Peyer's patch (tissue), 4 donors: ENCODE measurements at regions not wholly inside any gene's neighbourhood (a gene's known extent, or its start where the extent isn't known, plus 50 kb on each side); places are given as distances from the start of the nearest gene placed in this dataset.
A peak's percentile ranks its signal among the peaks of the same experiment; 100 is the strongest.

ENCODE experiments used
- DNase-seq, 3 donors: peaks; one replicate each; pipeline ENCODE4 v3.0.0-alpha.2; 2017 to 2019
- H3K27ac ChIP-seq, 4 donors: fragments of 200-600 bp; sonication (generic); one replicate each; pipeline ENCODE4 v1.5.1; 2016 to 2019
- H3K27me3 ChIP-seq, 2 donors: fragments of 200-600 bp; sonication (generic); one replicate each; pipeline ENCODE4 v1.5.1; 2019
- H3K36me3 ChIP-seq, 3 donors: fragments of 200-600 bp; sonication (generic); one replicate each; pipeline ENCODE4 v1.5.1; 2016 to 2019
- H3K4me1 ChIP-seq, 4 donors: fragments of 200-600 bp; sonication (generic); one replicate each; pipeline ENCODE4 v1.5.1; 2016 to 2019
- H3K4me3 ChIP-seq, 4 donors: fragments of 200-600 bp; sonication (generic); 1 replicate in 3 of 4; 2 replicates in 1 of 4; pipeline ENCODE4 v1.5.1; 2016 to 2019; ENCODE audit warnings: mild to moderate bottlenecking in 1 of 4
- H3K9me3 ChIP-seq, 4 donors: fragments of 200-600 bp; sonication (generic); one replicate each; pipeline ENCODE4 v1.5.1; 2016 to 2019; ENCODE audit warnings: mild to moderate bottlenecking in 1 of 4
- CTCF ChIP-seq, 6 experiments: fragments of 450-650 bp in 4 of 6; fragments of 200-600 bp in 2 of 6; sonication (generic) in 1 of 6; IDR thresholded peaks; one replicate each; pipeline ENCODE4 v1.5.1; 2017 to 2019; ENCODE audit warnings: antibody characterized with exemption in 6 of 6, mild to moderate bottlenecking in 3 of 6, moderate library complexity in 1 of 6
- POLR2A ChIP-seq, 2 donors: fragments of 450-650 bp; IDR thresholded peaks; one replicate each; pipeline ENCODE4 v1.5.1; 2017; ENCODE audit warnings: antibody characterized with exemption in 2 of 2, mild to moderate bottlenecking in 2 of 2, moderate library complexity in 2 of 2

DNA sequence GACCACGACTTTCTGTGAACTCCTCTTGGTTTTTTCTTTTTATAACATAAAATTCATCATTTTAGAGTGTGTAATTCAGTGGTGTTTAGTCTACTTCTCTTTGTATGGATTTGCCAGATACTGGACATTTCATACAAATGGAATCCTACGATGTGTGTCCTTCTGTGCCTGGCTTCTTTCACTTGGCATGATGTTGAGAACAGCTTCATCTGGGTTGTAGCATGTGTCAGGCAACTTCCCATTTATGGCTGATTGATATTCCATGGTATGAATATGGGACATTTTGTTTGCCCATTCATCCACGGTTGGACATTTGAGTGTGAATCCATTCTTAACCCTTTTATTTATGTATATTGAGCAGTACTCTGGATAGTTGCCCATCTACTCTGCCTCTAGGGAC is 82.7 kb upstream of the KLF13 start:
- TF ChIP-seq POLR2A (IDR thresholded peaks at IDR 0.05) (no peak), CTCF (IDR thresholded peaks at IDR 0.05) (no peak)
- H3K27ac ChIP-seq, result no peak overlapping the region
- no peak overlapping the region for H3K4me3 ChIP-seq
- no peaks in the 10 kb centered on the region for H3K27me3 ChIP-seq
- no peaks in the 10 kb centered on the region for H3K4me1 ChIP-seq
- no peaks in the 10 kb centered on the region for H3K9me3 ChIP-seq
- H3K36me3 ChIP-seq, result no peaks in the 10 kb centered on the region
- DNase-seq, result no peak

DNA sequence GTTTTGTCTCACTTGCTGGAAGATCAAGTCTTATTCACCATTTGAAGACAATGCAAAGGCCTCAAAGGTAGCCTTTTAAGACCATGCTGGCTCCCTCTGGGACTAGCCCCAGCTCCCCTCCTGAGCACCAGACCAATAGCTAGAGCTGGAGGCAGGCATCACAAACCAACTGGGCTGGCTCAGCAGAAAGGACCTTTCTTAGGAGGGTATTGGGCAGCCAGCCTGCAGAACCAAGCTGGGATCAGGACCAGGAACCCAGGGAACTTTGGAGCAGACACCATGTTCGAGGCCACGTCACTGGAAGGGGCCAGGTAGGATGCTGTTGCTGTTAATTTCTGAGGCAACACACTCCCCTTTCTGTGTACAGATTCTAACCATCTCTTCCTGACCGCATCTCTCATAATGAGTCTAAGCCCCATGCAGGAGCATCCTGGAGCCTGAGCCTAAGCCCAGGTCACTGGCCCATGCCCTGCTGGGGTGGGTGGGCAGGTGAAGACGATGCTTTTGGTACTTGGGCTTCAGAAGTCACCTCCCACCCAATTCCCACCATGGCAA is 81.4 kb upstream of the KLF13 start:
- H3K27me3 ChIP-seq, result no peaks in the 10 kb centered on the region
- no peak for DNase-seq
- TF ChIP-seq POLR2A (IDR thresholded peaks at IDR 0.05), result no peak
- no peak for TF ChIP-seq CTCF (IDR thresholded peaks at IDR 0.05)
- no peaks in the 10 kb centered on the region for H3K4me1 ChIP-seq
- H3K36me3 ChIP-seq, result no peaks in the 10 kb centered on the region
- H3K27ac ChIP-seq, result no peak overlapping the region
- no peak overlapping the region for H3K4me3 ChIP-seq
- H3K9me3 ChIP-seq, result no peaks in the 10 kb centered on the region

DNA sequence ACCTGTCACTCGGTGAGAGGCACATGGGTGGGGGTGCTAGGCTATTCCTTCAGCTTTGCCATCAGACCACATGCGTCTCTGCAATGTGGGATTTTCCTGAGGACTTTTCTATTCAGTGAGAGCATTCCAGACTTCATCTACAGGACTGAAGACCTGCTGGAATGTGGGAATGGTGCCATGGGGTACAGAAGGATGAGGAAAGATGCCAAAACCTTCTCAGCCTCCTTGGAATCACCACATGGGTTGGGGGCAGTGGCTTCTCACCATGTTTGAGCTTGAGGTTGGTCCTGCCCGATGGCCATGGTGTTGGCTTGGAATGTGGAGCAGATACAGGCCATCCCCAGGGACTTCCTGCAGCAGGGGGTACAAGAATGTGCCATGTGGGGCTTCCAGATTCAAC is 80.9 kb upstream of the KLF13 start:
- Histone ChIP-seq H3K4me1 (no peaks in the 10 kb centered on the region), H3K36me3 (no peaks in the 10 kb centered on the region), H3K4me3 (no peak overlapping the region), H3K27me3 (no peaks in the 10 kb centered on the region), H3K9me3 (no peaks in the 10 kb centered on the region), H3K27ac (no peak overlapping the region)
- TF ChIP-seq POLR2A (IDR thresholded peaks at IDR 0.05) (no peak), CTCF (IDR thresholded peaks at IDR 0.05) (no peak)
- DNase-seq, result no peak

- peak in 1 of 3 donors; percentile 18 for DNase-seq
- Histone ChIP-seq H3K36me3 (no peaks in the 10 kb centered on the region), H3K4me1 (no peaks in the 10 kb centered on the region), H3K27ac (no peak overlapping the region), H3K9me3 (no peaks in the 10 kb centered on the region), H3K27me3 (no peaks in the 10 kb centered on the region), H3K4me3 (no peak overlapping the region)
- TF ChIP-seq POLR2A (IDR thresholded peaks at IDR 0.05) (no peak), CTCF (IDR thresholded peaks at IDR 0.05) (no peak)
Observed at GRCh38 chr15:31247404-31247803, 79.2 kb upstream of the KLF13 start.

- Histone ChIP-seq H3K27ac (no peak overlapping the region), H3K4me3 (no peak overlapping the region), H3K27me3 (no peaks in the 10 kb centered on the region), H3K36me3 (no peaks in the 10 kb centered on the region), H3K4me1 (no peaks in the 10 kb centered on the region), H3K9me3 (no peaks in the 10 kb centered on the region)
- no peak for TF ChIP-seq CTCF (IDR thresholded peaks at IDR 0.05)
- no peak for TF ChIP-seq POLR2A (IDR thresholded peaks at IDR 0.05)
- peak in 1 of 3 donors; percentile 22 for DNase-seq
Observed at GRCh38 chr15:31248263-31248662, 78.4 kb upstream of the KLF13 start.

DNA sequence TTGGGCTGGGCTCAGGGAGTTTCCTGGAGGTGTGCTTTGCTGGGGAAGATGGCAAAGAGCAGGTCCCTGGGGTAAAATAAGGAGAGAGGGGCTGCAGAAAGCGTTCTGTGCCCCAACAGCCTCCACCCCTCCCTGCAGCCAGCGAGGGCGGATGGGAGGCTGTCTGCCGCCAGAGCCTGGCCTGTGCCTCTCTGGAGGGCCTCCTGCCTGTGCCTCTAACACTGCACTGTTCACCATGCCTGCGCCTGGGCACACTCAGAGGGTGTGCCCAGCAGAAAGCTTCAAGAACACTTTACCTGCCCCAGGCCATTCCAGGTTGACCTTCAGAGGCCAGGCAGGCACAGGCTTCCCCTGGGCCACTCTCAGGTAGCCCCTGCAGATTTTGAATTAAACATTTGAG is 77.7 kb upstream of the KLF13 start:
- Histone ChIP-seq H3K27ac (no peak overlapping the region), H3K9me3 (no peaks in the 10 kb centered on the region), H3K36me3 (no peaks in the 10 kb centered on the region), H3K4me3 (no peak overlapping the region), H3K27me3 (no peaks in the 10 kb centered on the region), H3K4me1 (no peaks in the 10 kb centered on the region)
- DNase-seq, result peak in 1 of 3 donors; percentile 28
- TF ChIP-seq CTCF (IDR thresholded peaks at IDR 0.05) (no peak), POLR2A (IDR thresholded peaks at IDR 0.05) (no peak)
